Neural cell (in vitro differentiated cells): ENCODE measurements at regions not wholly inside any gene's neighbourhood (a gene's known extent, or its start where the extent isn't known, plus 50 kb on each side); places are given as distances from the start of the nearest gene placed in this dataset.

Source experiments
- H2AFZ ChIP-seq: fragments of 200-600, 300-800 bp; sonication (generic), shearing (Covaris generic); 2 replicates; pipeline ENCODE4 v1.6.0; 2014; ENCODE audit warnings: low read depth, mild to moderate bottlenecking, antibody characterized with exemption, low read length, moderate library complexity
- H3F3A ChIP-seq: fragments of 200-600 bp; shearing (Covaris generic); 2 replicates; pipeline ENCODE4 v1.6.1; 2016; ENCODE audit warnings: mild to moderate bottlenecking, moderate library complexity, mixed read lengths, antibody characterized with exemption, low read length; ENCODE audit not compliant: insufficient read depth, poor library complexity, severe bottlenecking
- H3K27ac ChIP-seq: fragments of 200-600, 300-800 bp; sonication (generic), shearing (Covaris generic); 2 replicates; pipeline ENCODE4 v1.5.1; 2014; ENCODE audit warnings: mild to moderate bottlenecking, low read length, moderate library complexity
- H3K27me3 ChIP-seq: fragments of 300-800, 200-600 bp; sonication (generic), shearing (Covaris generic); 2 replicates; pipeline ENCODE4 v1.6.0; 2014; ENCODE audit warnings: mild to moderate bottlenecking, low read depth, low read length, moderate library complexity; ENCODE audit not compliant: insufficient read depth
- H3K36me3 ChIP-seq: fragments of 300-800, 200-600 bp; sonication (generic), shearing (Covaris generic); 2 replicates; pipeline ENCODE4 v1.5.1; 2014; ENCODE audit warnings: mild to moderate bottlenecking, antibody characterized with exemption, low read length, moderate library complexity; ENCODE audit not compliant: insufficient read depth
- H3K4me2 ChIP-seq: fragments of 300-800, 200-600 bp; sonication (generic), shearing (Covaris generic); 2 replicates; pipeline ENCODE4 v1.6.0; 2014; ENCODE audit warnings: mild to moderate bottlenecking, low read length
- H3K4me3 ChIP-seq: fragments of 300-800, 200-600 bp; sonication (generic), shearing (Covaris generic); 2 replicates; pipeline ENCODE4 v1.5.1; 2014; ENCODE audit warnings: mild to moderate bottlenecking, low read length, moderate library complexity
- H3K79me2 ChIP-seq: fragments of 200-600 bp; shearing (Covaris generic); replicated peaks from 2 replicates; pipeline ENCODE4 v1.6.0; 2014; ENCODE audit warnings: mild to moderate bottlenecking, low read length, moderate library complexity; ENCODE audit not compliant: insufficient read depth
- H3K9ac ChIP-seq: fragments of 300-800, 200-600 bp; sonication (generic), shearing (Covaris generic); 2 replicates; pipeline ENCODE4 v1.6.1; 2016; ENCODE audit warnings: mild to moderate bottlenecking, low read length, mixed read lengths
- H3K9me2 ChIP-seq: fragments of 200-600 bp; shearing (Covaris generic); 2 replicates; pipeline ENCODE4 v1.6.1; 2016; ENCODE audit warnings: mild to moderate bottlenecking, low read length, mixed read lengths; ENCODE audit not compliant: insufficient read depth
- H3K9me3 ChIP-seq: fragments of 200-600, 300-800 bp; sonication (generic), shearing (Covaris generic); 2 replicates; pipeline ENCODE4 v1.6.1; 2016; ENCODE audit warnings: mild to moderate bottlenecking, mixed run types, low read length, moderate library complexity, mixed read lengths
- H4K20me1 ChIP-seq: fragments of 200-600 bp; shearing (Covaris generic); 2 replicates; pipeline ENCODE4 v1.6.1; 2016; ENCODE audit warnings: mild to moderate bottlenecking, mixed run types; ENCODE audit not compliant: insufficient read depth
- CTCF ChIP-seq: fragments of 450-650 bp; IDR thresholded peaks from 2 replicates; pipeline ENCODE4 v1.5.1; 2014; ENCODE audit warnings: antibody characterized with exemption, mild to moderate bottlenecking, moderate library complexity; ENCODE audit not compliant: poor library complexity, severe bottlenecking
- EP300 ChIP-seq: fragments of 450-650 bp; conservative IDR thresholded peaks from 2 replicates; pipeline ENCODE4 v1.6.1; 2014; ENCODE audit warnings: antibody characterized with exemption, mild to moderate bottlenecking, moderate library complexity; ENCODE audit not compliant: poor library complexity, severe bottlenecking
- EZH2 ChIP-seq: fragments of 200-600, 300-800 bp; shearing (Covaris generic), sonication (generic); IDR thresholded peaks from 2 replicates; pipeline ENCODE4 v1.6.1; 2014; ENCODE audit warnings: antibody characterized with exemption, low read length, borderline replicate concordance, mild to moderate bottlenecking; ENCODE audit not compliant: insufficient read depth, poor library complexity, severe bottlenecking
- MXI1 ChIP-seq: fragments of 450-650 bp; conservative IDR thresholded peaks from 2 replicates; pipeline ENCODE4 v1.6.1; 2014; ENCODE audit warnings: antibody characterized with exemption, mild to moderate bottlenecking; ENCODE audit not compliant: poor library complexity, severe bottlenecking
- POLR2AphosphoS5 ChIP-seq: IDR thresholded peaks from 2 replicates; pipeline ENCODE4 v1.6.1; 2012
- RAD21 ChIP-seq: fragments of 450-650 bp; conservative IDR thresholded peaks from 2 replicates; pipeline ENCODE4 v1.6.1; 2014; ENCODE audit warnings: antibody characterized with exemption, mild to moderate bottlenecking, moderate library complexity
- REST ChIP-seq: IDR thresholded peaks from 2 replicates; pipeline ENCODE4 v1.6.1; 2012; ENCODE audit warnings: borderline replicate concordance
- SMC3 ChIP-seq: fragments of 450-650 bp; conservative IDR thresholded peaks from 2 replicates; pipeline ENCODE4 v1.6.1; 2014; ENCODE audit warnings: antibody characterized with exemption, mild to moderate bottlenecking, moderate library complexity; ENCODE audit not compliant: poor library complexity
- TAF1 ChIP-seq: IDR thresholded peaks from 2 replicates; pipeline ENCODE4 v1.6.1; 2012; ENCODE audit warnings: low read depth

DNA sequence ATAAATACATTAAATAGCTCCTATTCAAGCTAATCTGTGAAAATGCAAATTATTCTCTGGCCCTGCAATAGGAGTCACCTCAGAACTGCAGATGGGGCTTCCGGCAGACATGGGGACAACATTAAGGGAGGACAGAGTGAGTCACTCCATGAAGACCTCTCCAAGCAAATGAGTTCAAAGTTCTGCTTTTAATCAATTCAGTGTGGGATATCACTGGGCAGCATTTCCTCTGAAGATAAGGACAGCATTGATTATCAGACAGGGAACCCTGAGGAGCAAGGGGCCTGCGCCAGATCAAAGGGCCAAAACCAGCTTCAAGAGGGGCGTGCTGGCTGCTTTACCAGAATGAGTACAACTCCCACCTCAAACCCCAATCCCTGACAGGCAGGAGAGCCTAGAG, 356.9 kb upstream of the KLHL29 start:
- H3K79me2 ChIP-seq = no peaks in the 10 kb centered on the region
- no peaks in the 10 kb centered on the region for H3K36me3 ChIP-seq
- no peak overlapping the region for H3K4me3 ChIP-seq
- H3K9me2 ChIP-seq = no peaks in the 10 kb centered on the region
- H3K4me2 ChIP-seq = no peak overlapping the region
- no peaks in the 10 kb centered on the region for H3K9me3 ChIP-seq
- no peaks in the 10 kb centered on the region for H3F3A ChIP-seq
- H2AFZ ChIP-seq = no peak overlapping the region
- TF ChIP-seq RAD21 (no peak), CTCF (no peak), MXI1 (no peak), REST (no peak), EP300 (no peak), EZH2 (no peak), POLR2AphosphoS5 (no peak), SMC3 (no peak)
- H3K27me3 ChIP-seq = no peaks in the 10 kb centered on the region
- H3K9ac ChIP-seq = no peak overlapping the region
- H3K27ac ChIP-seq = no peak overlapping the region
- H4K20me1 ChIP-seq = no peaks in the 10 kb centered on the region

DNA sequence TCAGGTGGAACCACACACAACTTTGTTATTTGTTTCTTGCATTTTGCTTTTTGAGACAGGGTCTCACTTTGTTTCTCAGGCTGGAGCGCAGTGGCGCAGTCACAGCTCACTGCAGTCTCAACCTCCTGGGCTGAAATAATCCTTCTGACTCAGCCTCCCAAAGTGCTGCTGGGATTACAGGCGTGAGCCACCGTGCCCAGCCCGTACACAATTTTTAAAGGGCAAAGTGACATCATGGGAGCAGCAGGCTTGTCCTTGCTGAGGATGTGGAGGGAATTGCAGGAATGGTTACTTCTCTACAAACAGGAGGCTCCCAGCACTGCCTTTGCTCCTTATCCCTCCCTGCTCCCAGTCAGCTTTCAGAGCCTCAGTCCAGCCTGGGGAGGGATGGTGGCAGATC, 355.9 kb upstream of the KLHL29 start:
- no peak overlapping the region for H3K4me3 ChIP-seq
- TF ChIP-seq RAD21 (no peak), SMC3 (no peak), EP300 (no peak), CTCF (no peak), REST (no peak), TAF1 (no peak), EZH2 (no peak), POLR2AphosphoS5 (no peak), MXI1 (no peak)
- no peak overlapping the region for H2AFZ ChIP-seq

More for the DNA sequence above, 355.9 kb upstream of the KLHL29 start:
- no peaks in the 10 kb centered on the region for H3K27me3 ChIP-seq
- H3K4me2 ChIP-seq = no peak overlapping the region
- no peaks in the 10 kb centered on the region for H3F3A ChIP-seq
- H3K9me3 ChIP-seq = no peaks in the 10 kb centered on the region
- no peaks in the 10 kb centered on the region for H3K79me2 ChIP-seq
- no peak overlapping the region for H3K9ac ChIP-seq
- no peak overlapping the region for H3K27ac ChIP-seq
- H3K36me3 ChIP-seq = no peaks in the 10 kb centered on the region
- H4K20me1 ChIP-seq = no peaks in the 10 kb centered on the region
- H3K9me2 ChIP-seq = no peaks in the 10 kb centered on the region
